Stomach (tissue), 8 donors: ENCODE measurements at regions not wholly inside any gene's neighbourhood (a gene's known extent, or its start where the extent isn't known, plus 50 kb on each side); places are given as distances from the start of the nearest gene placed in this dataset.

Experiments used
- DNase-seq, 2 donors: peaks; one replicate each; pipeline versions ENCODE4 v3.0.0 to v3.0.0-alpha.2; 2013 to 2019
- H3K27ac ChIP-seq, 5 donors: fragments of 200-600 bp in 4 of 5; sonication (generic) in 4 of 5; one replicate each; pipeline ENCODE4 v1.5.1; 2013 to 2019; ENCODE audit warnings: mild to moderate bottlenecking in 1 of 5, moderate library complexity in 1 of 5
- H3K27me3 ChIP-seq, 3 donors: fragments of 200-600 bp; sonication (generic); one replicate each; pipeline ENCODE4 v1.5.1; 2017 to 2019; ENCODE audit warnings: mixed run types in 1 of 3
- H3K36me3 ChIP-seq, 4 donors: fragments of 200-600 bp; sonication (generic); 1 replicate in 3 of 4; 2 replicates in 1 of 4; pipeline ENCODE4 v1.5.1; 2016 to 2019
- H3K4me1 ChIP-seq, 4 donors: fragments of 200-600 bp; sonication (generic); one replicate each; pipeline ENCODE4 v1.5.1; 2016 to 2019
- H3K4me3 ChIP-seq, 4 donors: fragments of 200-600 bp; sonication (generic) in 3 of 4; one replicate each; pipeline ENCODE4 v1.5.1; 2016 to 2019; ENCODE audit warnings: mild to moderate bottlenecking in 1 of 4
- H3K9me3 ChIP-seq, 4 donors: fragments of 200-600 bp; sonication (generic); one replicate each; pipeline ENCODE4 v1.5.1; 2016 to 2019
- EP300 ChIP-seq: sonication (generic); formaldehyde crosslinking; IDR thresholded peaks from one replicate; pipeline ENCODE4 v1.6.1; 2017; ENCODE audit warnings: antibody characterized with exemption
- POLR2A ChIP-seq, 4 donors: fragments of 450-650 bp; IDR thresholded peaks; one replicate each; pipeline ENCODE4 v1.6.1; 2016; ENCODE audit warnings: antibody characterized with exemption in 4 of 4, control low read depth in 2 of 4, mild to moderate bottlenecking in 1 of 4, moderate library complexity in 1 of 4
- WGBS, 5 donors: extraction: QIAGEN DNeasy Blood & Tissue Kit in 3 of 5; methylation state at CpG; one replicate each; pipeline versions ENCODE4 v1.1.5 to v1.1.7; 2013 to 2018; 5-methylcytosine and 5-hydroxymethylcytosine counted together
- intact Hi-C: fragments of 100-400 bp; cut with DNase I; formaldehyde crosslinking; loops from one replicate; pipeline ENCODE4 v1.15.1; 2023; ENCODE audit warnings: low total_unique reads
- small RNA-seq, 4 donors: library from RNA; depleted of rRNA; stranded (forward); fragments of <200 nt; gene quantifications; one replicate each; pipeline ENCODE3, GENCODE V24; 2016
- TF ChIP-seq, protein P1 (sequence below), 7 experiments: fragments of 450-650 bp in 4 of 7; fragments of 200-600 bp in 3 of 7; sonication (generic) in 3 of 7; IDR thresholded peaks; one replicate each; pipeline ENCODE4 v1.5.1; 2016 to 2019; ENCODE audit warnings: antibody characterized with exemption in 7 of 7, control low read depth in 2 of 7, mild to moderate bottlenecking in 1 of 7
- donor health status: healthy with polysubstance abuse.
- donor health status: Bipolar disorder and iron deficiency.
- donor health status: healthy.

DNA sequence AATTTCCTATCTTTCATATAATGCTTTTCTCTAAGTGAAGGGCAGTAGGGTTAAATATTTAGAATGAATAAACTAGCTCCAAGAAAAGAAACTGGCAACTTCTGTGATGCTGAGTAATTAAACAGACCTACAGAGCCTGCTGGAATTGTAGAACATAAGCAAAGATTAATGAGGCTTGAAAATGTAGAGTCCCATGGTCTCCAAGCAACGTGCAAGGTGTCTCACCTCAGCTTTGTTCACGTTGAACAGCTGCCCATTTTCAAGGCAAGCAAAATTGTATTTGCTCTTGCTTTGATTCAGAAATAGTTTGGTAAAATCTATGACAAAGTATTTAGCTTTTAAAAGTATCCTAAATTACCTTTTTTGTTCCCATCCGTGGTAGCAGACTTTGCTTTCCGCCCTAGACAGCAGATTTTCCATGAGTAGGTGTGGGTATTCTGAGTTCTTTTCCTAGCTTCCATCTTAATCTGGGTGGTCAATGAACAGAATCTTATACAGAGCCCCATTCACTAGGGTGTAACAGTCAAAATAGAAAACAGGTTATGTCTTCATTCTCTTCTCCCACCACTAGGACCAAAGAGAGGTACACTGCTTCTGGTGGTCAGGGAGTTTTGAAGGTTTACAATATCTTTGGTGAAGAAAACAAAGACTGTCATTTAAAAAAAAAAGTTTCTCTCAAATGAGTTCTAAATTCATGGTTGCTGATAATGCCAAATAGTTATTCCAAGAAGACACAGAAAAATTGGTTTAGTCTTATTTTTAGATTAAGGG is 52.1 kb upstream of the TYRP1 start:
- intact Hi-C loops = no loop called here
- H3K4me1 ChIP-seq = no peaks in the 10 kb centered on the region
- DNase-seq = peak in 1 of 2 donors; percentile 51
- no peaks in the 10 kb centered on the region for H3K9me3 ChIP-seq
- no peak overlapping the region for H3K4me3 ChIP-seq
- no peaks in the 10 kb centered on the region for H3K36me3 ChIP-seq
- H3K27ac ChIP-seq = no peak overlapping the region
- WGBS, 5 donors = 39 to 45% (median 43%) methylated on average over 4 of the region's 4 CpGs
- TF ChIP-seq EP300 (no peak), POLR2A (IDR thresholded peaks at IDR 0.05) (no peak)
- TF ChIP-seq, protein P1, sequence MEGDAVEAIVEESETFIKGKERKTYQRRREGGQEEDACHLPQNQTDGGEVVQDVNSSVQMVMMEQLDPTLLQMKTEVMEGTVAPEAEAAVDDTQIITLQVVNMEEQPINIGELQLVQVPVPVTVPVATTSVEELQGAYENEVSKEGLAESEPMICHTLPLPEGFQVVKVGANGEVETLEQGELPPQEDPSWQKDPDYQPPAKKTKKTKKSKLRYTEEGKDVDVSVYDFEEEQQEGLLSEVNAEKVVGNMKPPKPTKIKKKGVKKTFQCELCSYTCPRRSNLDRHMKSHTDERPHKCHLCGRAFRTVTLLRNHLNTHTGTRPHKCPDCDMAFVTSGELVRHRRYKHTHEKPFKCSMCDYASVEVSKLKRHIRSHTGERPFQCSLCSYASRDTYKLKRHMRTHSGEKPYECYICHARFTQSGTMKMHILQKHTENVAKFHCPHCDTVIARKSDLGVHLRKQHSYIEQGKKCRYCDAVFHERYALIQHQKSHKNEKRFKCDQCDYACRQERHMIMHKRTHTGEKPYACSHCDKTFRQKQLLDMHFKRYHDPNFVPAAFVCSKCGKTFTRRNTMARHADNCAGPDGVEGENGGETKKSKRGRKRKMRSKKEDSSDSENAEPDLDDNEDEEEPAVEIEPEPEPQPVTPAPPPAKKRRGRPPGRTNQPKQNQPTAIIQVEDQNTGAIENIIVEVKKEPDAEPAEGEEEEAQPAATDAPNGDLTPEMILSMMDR (IDR thresholded peaks at IDR 0.05) = no peak
- no peaks in the 10 kb centered on the region for H3K27me3 ChIP-seq

Small RNA genes lying in the stretch of these regions (small RNA-seq; reads per million reads assigned to genes)
- 0 reads per million in 4 donors for gene AL161788.1
- 0 reads per million in 4 donors for gene AL162413.1
- gene AL592227.1 = 0 reads per million in 4 donors
- gene RNU2-47P = 0 reads per million in 4 donors
